Epidermal melanocyte (primary cell): ENCODE measurements at regions not wholly inside any gene's neighbourhood (a gene's known extent, or its start where the extent isn't known, plus 50 kb on each side); places are given as distances from the start of the nearest gene placed in this dataset.
"Not testable (repeated sequence)": the region's sequence is repeated elsewhere in the genome, so short reads cannot be mapped to it uniquely, and the experiment has no call there.

Experiments used
- DNase-seq: peaks from one replicate; pipeline ENCODE4 v3.0.0; 2011; ENCODE audit warnings: low spot score; ENCODE audit not compliant: insufficient read length

DNA sequence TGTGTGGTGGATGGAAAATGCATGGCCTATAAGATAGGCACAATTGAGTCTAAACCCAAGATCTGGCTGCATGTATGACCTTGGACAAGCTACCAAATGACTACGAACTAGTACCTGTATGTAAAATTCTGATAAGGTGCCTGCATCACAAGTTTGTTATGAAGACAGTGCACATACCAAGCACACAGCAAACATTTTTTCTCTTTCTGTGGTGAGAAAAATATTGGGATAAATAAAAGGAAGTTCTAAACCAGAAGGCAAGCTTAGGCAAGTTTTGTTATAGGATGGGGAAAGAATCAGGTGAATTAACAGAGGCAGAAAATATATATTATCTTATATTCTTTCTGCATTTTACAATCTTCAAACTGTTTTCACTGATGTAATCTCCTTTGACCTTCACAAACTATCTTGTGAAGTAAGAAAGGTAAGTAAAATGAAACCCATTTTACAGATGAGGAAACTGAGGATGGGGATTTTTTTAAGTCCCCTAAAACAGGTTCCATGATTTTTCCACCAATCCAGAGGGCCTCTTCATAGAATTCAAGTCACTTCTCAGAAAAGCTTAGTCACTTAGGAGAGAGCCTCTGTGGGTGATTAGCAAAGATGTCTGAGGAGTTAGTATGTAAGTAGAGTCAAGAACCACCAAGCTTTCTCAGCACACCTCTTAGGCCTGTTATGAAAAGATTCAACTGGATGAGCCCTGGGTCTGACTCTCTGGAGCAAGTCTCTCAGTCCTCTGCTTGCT is 132.0 kb upstream of the RAP1B start:
- no peak for DNase-seq

DNA sequence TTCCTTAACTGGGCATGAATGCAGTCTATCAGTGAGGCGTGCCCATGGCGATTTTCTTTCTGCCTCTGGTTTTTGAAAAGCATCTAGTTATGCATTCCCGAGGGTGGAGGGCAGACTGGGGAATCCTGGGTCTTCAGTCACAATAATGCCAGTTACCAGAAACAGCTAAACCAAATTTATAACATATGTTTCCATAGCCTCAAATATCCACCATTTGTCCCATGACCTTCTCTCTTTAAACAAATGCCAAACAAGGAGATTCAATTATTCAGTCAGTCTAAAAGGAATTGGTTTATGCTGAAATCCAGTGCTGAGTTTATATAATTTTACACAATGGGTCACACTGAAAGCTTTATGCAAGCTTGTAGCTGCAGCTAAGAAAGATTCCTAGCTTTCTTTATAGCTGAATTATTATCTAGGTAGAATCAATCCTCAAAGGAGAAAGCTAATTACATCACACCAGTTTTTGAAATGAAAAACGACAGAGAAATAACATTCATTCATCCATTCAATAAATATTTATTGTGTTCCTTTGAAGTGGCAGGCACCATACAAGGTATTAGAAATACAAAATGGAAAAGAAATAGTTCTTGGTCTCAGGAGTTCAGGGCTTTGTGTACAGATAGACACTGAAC is 131.3 kb upstream of the RAP1B start:
- DNase-seq: peak; percentile 74

DNA sequence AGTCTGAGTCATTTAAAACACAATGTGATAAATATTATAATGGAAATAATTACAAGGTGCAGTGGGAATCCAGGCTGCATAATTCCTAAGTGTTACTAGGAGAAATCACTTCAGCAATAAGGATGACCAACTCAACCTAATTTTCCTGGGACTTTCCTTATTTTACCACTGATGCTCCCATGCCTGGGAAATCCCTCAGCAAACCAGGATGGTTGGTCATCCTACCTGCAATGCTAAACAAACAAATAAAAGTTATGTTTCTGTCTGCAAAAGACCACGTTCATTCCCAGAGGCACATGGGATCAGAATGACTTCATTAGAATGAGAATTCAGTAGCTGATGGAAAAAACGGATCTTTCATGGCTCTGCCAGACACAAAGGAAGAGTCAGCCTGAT is 130.8 kb upstream of the RAP1B start:
- no peak for DNase-seq

DNA sequence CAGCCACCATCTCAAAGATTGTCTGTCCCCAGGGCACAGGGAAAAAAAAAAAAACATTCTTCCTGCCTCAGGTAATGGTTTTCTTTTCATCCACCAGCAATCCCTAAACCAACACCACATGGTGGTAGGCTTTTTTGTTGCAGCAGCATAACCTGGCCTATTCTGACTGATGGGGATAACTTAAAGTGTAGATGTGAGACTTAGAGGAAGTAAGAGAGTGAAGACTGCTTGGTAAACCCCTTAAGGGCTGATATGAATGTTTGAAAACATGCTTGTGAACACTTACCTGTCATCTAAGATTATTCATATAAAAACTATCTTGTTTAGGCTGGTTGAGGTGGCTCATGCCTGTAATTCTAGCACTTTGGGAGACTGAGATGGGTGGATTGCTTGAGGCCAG is 130.2 kb upstream of the RAP1B start:
- no peak for DNase-seq

DNA sequence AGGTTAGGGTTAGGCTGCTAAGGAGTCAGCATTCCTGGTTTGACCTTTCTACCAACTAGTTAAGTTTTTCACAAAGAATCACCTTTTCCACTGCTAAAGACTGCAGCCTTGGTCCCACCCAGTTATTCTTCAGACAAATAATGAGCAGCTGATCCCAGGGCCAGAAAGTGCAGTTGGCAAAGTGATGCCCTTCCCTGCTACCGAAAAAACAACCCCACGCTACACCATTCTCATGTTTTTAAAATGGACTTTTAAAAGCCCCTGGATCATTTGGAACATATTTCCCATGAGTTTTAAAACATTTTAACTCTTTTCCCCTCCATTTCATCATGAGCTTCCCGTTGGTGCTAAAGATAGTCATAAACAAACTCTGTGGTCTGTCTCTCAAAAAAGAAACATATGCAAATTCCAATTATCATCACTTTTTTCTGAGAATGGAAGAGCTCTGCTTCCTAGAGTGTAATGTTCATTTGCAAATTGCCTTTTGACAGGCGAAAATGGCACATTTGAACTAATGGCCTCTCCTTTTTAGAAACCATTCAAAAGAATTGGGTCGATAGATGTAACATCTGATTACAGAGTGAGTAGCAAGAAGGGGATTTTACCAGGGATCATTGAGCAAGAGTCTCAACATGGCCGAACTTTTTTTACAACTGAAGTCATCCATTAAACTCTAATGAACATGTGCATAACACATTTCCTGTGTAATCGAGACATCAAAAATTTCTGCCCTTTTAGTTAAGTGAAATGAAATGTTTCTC is 129.3 kb upstream of the RAP1B start:
- no peak for DNase-seq

DNA sequence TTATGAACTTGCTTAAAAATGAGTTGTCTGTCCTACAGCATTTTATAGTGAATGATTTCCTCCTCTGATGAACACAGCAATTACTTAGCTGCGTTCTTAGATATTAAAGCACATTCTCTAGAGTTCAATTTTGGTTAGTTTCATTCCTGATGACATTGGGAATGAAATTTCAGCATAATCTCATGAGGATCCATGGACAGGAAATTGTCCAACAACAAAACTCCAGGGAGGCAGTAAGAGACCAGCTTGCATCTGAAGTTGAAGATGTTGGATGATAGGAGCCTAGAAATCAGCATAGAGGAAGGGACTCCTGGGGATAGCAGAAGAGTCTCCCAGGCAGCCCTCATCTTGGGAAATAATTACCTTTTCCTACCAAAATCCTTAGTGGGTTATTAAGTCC is 128.7 kb upstream of the RAP1B start:
- no peak for DNase-seq

DNA sequence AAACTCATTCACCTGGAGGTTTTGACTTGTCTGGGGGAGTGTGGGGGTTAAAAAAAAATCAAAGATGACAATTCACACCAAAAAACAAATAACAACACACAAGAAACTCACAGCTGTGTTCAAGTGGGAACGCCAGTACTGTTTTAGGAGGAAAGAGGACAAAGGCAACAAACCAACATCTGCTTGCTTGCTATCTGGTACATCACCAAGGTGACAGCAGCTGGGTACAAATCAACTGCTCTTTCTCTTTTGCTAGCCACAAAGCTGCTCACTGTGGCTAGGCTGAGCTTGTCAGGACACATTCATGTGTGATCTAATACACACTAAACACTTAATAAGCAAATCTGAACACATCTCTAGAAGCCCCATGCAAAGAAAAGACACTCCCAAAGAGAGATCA is 128.0 kb upstream of the RAP1B start:
- DNase-seq: no peak

DNA sequence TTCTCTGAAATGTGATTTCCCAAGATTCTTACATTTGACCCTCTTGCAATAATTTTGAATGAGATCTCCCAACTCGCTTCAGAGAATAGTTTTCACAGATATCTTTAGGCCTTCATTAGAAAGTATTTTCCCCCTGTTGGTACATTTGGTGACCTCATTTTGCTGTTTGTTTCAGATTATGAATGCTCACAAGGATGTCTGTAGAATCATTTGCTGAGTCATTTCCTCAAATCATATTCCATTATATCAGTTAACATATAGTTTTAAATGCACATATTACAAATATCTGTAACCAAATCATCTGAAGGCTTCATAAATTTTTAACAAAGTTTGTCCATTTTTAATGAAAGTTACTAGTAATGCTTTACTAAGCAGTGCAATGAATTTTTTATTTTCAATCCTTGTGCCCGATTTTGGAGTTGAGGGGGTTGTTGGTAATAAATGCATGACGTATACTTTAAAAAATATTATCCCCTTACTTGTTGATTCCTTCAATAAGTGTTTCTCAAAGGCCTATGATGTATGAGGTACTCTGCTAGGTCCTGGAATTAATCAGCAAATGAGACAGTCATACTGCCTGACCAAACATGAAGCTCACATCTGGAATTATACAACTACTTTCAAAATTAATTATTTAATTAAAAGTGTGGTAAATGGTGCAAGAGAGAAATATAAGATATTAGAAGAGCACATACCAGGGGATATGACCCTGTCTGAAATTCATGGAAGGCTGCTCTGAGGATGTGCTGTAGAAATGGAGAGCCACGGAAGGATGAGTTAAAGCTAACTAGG is 126.9 kb upstream of the RAP1B start:
- DNase-seq: no peak

DNA sequence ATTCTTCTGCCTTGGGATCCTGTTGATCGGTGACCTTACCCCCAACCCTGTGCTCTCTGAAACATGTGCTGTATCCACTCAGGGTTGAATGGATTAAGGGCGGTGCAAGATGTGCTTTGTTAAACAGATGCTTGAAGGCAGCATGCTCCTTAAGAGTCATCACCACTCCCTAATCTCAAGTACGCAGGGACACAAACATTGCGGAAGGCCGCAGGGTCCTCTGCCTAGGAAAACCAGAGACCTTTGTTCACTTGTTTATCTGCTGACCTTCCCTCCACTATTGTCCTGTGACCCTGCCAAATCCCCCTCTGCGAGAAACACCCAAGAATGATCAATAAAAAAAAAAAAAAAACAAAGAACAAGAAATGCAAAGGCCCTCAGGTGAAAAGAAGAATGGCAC is 126.1 kb upstream of the RAP1B start:
- DNase-seq: not testable (repeated sequence)

DNA sequence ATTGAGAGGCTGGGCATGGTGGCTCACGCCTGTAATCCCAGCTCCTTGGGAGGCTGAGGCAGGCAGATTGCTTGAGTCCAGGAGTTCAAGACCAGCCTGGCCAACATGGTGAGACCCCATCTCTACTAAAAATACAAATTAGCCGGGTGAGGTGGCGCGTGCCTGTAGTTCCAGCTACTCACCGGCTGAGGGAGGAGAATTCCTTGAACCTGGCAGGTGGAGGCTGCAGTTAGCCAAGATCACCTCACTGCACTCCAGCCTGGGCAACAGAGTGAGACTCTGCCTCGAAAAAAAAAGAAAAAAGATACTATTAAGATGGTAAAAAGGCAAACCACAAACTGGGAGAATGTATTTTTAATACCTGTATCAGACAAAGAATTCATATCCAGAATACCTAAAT is 124.2 kb upstream of the RAP1B start:
- DNase-seq: not testable (repeated sequence)

DNA sequence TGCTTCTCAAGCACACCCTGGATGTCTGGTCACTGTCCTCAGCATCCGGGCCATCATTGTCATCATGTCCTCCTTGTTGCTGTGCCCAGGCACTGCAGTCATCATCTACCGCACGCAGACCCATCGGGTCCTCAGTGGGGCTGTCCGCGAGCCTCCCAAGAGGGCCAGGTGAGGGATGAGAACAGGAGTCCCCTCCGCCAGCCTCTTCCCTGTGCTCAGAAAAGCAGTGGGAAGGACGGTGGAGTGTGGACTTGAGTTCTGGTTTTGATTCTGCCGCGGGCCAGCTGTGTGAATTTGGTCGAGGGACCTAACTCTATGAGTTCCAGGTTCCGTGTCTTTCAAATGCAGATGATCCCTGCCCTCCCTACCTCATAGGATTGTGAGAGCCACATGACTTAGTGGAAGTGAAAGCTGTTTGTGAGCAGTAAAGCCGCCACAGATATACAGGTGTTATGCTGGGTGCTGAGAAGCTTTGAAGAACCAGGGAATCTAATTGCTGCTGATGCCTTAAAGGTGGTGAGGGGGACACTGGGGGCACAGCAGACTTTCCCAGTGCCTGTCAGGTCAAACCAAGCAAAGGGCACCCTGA is 122.9 kb upstream of the RAP1B start:
- no peak for DNase-seq

DNA sequence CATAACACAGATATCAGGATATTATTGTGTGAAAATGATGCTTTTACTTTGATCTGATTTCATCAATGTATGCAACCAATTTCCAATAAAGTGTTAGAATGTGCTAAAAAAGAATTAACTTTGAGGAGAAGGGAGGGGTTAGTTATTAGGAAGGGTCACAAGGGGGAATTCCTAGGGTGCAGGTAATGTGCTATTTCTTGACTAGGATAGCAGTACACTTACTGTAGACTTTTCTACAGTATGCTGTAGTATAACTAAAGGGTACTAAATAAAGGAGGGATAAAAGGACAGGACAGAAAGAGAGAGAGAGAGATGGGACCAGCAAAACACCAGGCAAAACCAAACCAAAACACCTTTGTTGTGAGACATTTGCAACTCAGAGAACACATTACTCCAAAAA is 121.4 kb upstream of the RAP1B start:
- DNase-seq: no peak

DNA sequence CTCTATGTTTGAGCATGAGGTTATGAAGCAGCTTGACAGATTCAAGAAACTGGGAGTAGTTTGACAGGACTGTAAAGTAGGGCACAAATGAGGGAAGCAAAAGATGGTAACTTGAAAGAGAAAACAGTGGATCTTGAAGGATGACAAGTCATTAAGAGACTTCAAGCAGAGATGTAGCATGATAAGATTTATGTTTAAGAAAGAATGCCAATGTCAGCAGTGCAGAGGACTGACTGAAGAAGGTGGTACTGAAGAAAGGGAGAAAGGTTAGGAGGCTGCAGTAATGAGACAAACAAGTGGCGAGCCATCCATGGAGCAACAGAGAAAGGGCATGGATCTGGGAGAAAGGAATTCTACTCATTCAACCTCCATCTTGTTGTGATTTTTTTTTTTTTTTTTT is 120.2 kb upstream of the RAP1B start:
- no peak for DNase-seq

DNA sequence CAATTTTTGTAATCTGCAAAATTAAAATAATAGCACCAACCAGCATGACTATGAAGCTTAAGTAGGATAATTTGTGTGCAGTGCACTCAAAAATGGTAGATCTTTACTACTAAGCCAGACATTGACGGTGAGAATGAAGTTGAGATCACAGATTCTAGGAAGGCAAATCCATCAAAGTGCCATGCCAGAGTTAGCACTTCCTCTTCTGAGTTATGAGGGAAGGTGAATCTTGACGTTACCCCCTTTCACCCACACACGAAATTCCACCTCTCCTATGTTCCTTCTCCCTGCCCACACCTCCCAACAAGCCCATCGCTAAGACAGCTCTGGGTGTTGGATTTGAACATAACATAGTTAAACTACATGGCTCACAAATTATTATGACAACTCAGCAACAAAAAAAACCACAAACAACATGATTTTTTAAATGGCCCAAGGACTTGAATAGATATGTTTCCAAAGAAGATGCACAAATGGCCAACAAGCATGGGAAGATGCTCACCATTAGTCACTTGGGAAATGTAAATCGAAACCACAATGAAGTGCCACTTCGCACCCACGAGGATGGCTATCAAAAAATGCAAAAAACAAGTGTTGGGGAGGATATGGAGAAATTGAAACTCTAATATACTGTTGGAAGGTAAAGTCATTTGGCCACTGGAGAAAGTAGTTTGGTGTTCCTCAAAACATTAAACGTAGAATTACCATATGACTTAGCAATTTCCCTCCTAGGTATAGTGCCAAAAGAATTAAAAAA is 119.3 kb upstream of the RAP1B start:
- no peak for DNase-seq

DNA sequence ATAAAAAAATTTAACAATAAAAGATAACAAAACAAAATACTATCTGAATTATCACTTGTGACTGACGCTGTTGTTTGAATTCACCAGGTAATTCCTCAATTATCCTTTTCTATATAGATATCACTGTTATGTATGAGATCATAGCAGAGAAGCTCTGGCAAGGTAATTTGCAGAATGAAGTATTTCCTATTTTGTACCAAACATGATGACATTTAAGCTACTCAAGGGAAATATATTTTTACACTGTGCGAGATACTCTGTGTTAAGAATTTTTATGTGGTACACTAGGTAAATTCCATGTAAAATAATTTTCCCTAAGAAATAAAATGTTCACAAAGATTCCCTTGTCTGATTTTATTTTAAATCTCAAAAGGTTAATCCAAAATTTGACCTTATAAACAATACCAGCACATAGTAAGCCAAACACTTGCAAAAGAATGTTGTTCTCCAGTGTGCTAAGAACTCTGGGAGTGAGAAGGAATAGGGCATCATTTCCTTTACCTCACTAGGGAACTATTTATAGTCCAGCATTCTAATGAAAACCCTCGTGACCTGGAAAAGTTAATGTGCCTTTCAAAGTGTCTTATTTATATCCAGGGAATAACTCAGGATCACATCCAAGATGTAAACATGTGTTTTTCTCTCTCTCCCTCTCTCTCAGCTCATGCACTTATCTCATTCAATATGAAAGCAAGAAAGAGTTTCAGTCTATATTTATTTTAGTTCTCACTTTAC is 115.2 kb upstream of the RAP1B start:
- DNase-seq: no peak

DNA sequence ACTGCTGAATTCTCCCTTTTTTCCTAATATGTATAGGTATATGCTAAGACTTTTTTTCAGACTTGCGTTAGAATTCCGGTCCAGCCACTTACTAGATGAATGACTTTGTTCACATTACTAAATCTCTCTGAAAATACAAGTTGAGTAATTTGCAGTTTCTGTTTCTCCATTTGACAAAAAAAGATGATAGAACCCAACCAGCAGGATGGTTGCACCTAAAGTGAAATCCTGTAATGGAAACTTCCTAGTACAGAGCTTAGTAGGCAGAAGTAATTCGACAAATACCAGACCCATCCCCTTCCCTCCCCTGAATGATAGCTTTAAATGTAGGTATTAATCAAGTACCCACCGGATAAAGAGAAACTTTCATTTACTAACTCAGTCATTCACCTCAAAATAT is 113.6 kb upstream of the RAP1B start:
- DNase-seq: no peak

DNA sequence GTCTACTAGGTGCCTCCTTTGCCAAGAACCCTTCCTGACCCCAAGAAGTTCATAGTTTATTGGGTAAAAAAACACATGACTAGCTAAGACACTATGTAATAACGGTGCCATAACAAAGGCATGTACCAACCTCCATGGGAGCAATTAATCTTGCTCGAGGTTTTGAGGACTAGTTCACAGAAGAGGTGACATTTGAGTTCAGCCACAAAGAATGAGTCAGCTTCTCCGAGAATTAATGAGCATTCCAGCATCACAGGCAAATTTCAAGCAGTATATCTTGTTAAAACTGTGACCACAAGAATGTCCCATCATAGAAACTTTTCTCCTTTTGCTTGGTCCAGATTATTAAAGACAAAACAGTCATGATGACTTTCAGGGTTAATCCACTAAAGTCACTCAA is 113.0 kb upstream of the RAP1B start:
- DNase-seq: no peak

DNA sequence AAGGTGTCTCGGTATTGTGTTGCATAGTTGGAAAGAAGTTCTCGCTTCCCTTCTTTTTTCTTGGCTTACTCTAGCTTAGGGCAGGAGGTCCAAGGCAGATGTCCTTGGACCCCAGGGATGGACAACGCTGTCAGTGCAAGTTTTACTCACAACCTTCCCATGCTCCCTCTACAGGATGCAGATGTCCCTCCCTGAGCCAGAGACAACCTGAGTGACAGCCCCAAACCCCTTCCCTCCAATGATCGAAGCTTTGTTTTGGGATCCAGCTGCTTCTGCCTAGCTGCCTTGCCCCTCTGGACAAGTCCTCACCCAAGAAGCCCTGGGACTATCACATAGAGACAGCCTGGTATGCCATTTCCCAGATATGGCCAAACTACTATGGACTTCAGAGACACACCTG is 112.0 kb upstream of the RAP1B start:
- DNase-seq: no peak

DNA sequence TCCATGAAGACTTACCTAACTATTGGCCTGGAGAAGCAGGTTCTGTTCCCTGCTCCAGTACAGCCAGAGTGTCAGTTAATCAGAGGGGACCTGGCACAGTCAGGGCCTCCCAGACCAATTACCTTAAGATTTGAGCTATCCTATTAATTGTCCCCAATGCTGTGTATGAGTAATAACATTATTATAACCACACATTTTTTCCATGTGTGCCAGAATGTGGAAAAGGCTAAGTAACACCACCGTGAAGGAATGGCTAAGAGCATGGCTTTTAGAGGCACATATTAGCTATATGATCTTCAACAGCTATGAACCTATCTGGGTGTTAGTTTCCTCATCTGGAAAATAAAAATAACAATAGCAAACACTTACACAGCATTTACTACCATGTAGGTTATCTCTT is 111.1 kb upstream of the RAP1B start:
- no peak for DNase-seq

DNA sequence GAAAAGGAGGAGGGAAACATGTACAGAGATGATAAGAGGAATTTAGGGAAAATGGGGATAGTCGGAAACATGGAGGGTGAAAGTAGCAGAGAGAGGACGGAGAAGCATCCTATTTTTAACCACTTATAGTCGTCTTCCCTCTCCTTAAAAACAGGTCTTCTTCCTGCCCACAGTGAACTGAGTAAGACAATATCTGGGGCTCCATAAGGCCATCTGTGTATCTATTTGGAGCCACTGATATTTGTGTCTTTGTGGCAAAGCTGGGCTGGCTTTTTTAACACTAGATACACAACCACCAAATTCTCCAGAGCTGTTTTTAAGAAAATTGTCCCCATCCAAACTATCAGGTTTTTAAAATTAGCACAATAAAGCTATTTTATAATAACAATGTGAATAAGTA is 109.5 kb upstream of the RAP1B start:
- no peak for DNase-seq
